Astrocyte of the cerebellum (primary cell): ENCODE measurements at regions not wholly inside any gene's neighbourhood (a gene's known extent, or its start where the extent isn't known, plus 50 kb on each side); places are given as distances from the start of the nearest gene placed in this dataset.

Experiments used
- DNase-seq: peaks from one replicate; pipeline ENCODE4 v3.0.0-alpha.2; 2011; ENCODE audit warnings: low read depth
- H3K4me3 ChIP-seq: 2 replicates; pipeline ENCODE4 v1.5.1; 2011; ENCODE audit warnings: mild to moderate bottlenecking, low read depth, low read length, moderate library complexity
- in situ Hi-C: cut with HindIII; loops from 2 replicates; pipeline ENCODE4 v1.10.0; 2017; ENCODE audit warnings: low sequenced_read_pairs
- TF ChIP-seq, protein P1 (sequence below): IDR thresholded peaks from 2 replicates; pipeline ENCODE4 v1.5.1; 2012; ENCODE audit warnings: low read length, low read depth, moderate library complexity, mild to moderate bottlenecking; ENCODE audit errors: missing control alignments

DNA sequence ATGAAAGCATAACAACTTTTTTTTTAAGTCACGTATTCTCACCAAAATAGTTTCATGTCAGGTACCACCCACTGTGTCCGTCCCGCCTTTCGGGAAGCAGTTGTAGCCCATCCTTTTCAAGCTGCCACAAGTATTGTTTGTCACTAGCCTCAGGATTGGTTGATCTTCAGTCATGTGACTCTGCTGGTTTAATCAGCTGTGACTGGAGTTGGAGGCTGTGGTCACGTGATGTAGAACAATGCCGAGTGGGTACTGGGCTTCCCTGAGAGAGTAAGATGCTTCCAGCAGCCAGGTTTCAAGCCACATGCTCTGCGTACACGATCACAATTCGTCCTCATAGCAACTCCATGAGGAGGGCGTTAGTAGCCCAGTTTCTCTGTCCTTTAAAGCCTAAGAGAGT lies 83.0 kb upstream of the WSCD2 start:
- H3K4me3 ChIP-seq, result no peak overlapping the region
- TF ChIP-seq, protein P1, sequence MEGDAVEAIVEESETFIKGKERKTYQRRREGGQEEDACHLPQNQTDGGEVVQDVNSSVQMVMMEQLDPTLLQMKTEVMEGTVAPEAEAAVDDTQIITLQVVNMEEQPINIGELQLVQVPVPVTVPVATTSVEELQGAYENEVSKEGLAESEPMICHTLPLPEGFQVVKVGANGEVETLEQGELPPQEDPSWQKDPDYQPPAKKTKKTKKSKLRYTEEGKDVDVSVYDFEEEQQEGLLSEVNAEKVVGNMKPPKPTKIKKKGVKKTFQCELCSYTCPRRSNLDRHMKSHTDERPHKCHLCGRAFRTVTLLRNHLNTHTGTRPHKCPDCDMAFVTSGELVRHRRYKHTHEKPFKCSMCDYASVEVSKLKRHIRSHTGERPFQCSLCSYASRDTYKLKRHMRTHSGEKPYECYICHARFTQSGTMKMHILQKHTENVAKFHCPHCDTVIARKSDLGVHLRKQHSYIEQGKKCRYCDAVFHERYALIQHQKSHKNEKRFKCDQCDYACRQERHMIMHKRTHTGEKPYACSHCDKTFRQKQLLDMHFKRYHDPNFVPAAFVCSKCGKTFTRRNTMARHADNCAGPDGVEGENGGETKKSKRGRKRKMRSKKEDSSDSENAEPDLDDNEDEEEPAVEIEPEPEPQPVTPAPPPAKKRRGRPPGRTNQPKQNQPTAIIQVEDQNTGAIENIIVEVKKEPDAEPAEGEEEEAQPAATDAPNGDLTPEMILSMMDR, result no peak
- in situ Hi-C loops, result no loop called here
- DNase-seq, result no peak

DNA sequence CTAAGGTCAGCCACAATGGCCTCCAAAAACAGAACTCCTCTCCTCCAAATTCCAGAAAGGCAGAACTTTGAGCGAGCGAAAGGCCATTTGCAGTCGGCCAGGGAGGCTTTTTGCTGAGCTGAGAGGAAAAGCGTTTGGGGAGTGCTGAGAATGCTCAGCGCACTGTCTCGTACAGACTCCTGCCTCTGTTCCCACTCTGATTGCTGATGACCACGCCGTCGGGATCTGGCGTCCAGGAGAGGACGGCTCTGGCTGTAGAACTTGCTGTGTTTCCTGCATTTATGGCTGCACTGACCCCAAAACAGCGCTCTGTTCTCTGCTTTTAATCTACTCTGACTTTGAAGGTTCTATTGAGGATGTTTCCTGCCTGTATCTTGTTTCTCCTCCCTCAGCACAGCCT lies 82.4 kb upstream of the WSCD2 start:
- in situ Hi-C loops, result no loop called here
- DNase-seq, result no peak
- H3K4me3 ChIP-seq, result no peak overlapping the region

DNA sequence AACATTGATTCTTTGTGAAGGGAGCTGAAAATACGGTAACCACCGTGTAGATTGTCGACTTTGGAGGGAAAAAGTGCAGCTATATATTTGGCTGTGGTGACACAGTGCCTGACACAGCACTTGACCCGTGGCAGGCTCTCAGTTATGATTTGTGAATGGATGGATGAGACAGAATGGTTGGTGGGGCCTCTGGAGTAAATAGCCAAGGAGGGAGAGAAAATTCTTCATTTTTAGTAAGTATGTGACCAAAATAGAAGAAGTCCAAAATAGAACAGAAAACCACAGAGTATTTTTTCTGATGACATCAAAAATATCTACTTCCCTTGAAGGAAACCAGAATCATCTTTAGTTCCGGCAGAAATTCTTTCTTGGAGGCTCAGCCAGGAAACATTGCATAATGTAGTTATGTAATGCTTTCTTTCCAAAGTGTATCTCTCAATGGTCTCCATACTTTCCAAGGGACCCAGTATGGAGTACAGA lies 82.0 kb upstream of the WSCD2 start:
- H3K4me3 ChIP-seq, result no peak overlapping the region
- no peak for DNase-seq
- TF ChIP-seq, protein P1, result no peak
- in situ Hi-C loops, result no loop called here

More for the DNA sequence above, 82.4 kb upstream of the WSCD2 start:
- TF ChIP-seq, protein P1, result no peak

DNA sequence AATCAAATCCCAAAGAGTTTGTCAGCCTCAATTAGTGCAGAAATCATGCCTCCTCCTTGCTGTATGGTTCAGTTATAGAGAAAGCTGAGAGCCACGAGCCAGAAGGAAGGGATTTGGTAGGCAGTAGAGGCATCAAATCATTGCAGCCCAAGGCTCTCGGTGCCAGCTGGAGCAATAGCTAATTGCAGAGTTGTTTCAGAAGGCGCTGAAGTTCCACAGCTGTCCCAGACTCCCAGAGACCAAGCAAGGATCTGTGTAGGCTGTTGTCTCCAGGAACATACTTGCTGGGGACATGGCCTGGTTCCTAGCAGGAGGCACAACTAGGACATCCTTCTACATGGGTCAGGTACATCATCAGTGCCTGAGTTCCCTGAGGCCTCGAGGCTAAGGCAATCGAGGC lies 80.4 kb upstream of the WSCD2 start:
- TF ChIP-seq, protein P1, result no peak
- DNase-seq, result no peak
- H3K4me3 ChIP-seq, result no peak overlapping the region
- in situ Hi-C loops, result no loop called here

DNA sequence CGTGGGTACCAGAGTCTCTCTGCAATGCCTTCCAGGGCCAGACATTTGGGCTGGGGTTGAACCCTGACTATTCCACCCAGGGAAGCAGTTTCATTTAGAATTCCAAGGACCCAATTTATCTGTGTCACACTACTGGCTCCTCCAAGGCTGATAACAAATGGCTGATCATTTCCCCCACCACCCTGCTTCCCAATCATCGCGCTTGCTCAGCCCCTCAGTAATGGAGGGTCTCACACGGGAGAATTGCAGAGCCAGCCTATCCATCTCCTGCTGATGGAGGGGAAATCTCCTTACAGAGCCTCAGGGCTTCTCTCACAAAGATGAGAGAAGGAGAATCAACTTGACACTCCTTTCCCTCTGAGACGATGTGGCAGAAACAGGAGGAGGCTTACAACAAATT lies 78.4 kb upstream of the WSCD2 start:
- H3K4me3 ChIP-seq, result no peak overlapping the region
- TF ChIP-seq, protein P1, result no peak
- in situ Hi-C loops, result no loop called here
- DNase-seq, result no peak

DNA sequence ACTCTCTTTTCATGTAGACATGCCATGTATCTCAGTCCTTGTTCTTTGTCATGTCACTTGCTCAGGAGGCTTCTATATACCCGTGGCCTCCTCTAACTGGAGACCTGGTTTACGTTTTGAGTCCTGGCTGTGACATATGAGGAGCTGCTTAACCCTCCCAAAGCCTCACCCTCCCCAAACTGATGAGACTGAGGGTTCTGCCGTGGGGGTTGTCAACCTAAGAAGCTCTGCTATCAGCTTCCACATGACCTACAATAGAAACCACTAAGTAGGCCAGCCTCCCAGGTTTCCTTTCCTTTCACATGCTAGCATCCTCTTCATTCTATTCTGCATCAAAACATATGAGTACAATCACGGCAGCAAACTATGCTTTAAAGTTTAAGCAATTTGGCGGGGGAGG lies 76.8 kb upstream of the WSCD2 start:
- H3K4me3 ChIP-seq, result no peak overlapping the region
- in situ Hi-C loops, result no loop called here
- DNase-seq, result no peak
- TF ChIP-seq, protein P1, result no peak

DNA sequence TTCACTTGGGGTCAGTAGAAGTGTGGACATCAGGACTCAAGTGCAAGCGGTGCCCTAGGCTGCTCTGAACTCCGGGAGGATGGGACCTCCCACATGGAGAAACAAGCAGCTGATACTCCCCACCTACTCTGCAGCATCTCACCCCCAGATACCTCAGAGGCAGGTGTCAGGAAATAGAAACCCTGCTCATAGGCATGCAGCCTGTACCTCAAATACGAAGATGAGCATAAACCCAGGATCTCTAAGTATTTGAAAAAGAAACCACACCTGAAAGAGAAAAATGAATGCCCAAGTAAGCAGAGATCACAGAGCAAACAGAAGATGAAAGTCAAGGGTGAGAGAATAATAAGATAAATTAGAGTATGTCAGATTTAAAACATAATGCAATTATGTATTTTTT lies 75.6 kb upstream of the WSCD2 start:
- DNase-seq, result no peak
- TF ChIP-seq, protein P1, result no peak
- in situ Hi-C loops, result no loop called here
- no peak overlapping the region for H3K4me3 ChIP-seq
